SU-DHL-6 (cell line): ENCODE measurements at regions not wholly inside any gene's neighbourhood (a gene's known extent, or its start where the extent isn't known, plus 50 kb on each side); places are given as distances from the start of the nearest gene placed in this dataset.
"Not testable (repeated sequence)": the region's sequence is repeated elsewhere in the genome, so short reads cannot be mapped to it uniquely, and the experiment has no call there.

Experiments
- H2AFZ ChIP-seq: fragments of 200-600 bp; sonication (generic); 2 replicates; pipeline ENCODE4 v1.6.1; 2014; ENCODE audit warnings: low read depth, mild to moderate bottlenecking, moderate library complexity, mixed read lengths, antibody characterized with exemption, low read length; ENCODE audit not compliant: severe bottlenecking
- H3F3A ChIP-seq: fragments of 200-600 bp; shearing (Covaris generic); 2 replicates; pipeline ENCODE4 v1.6.0; 2016; ENCODE audit warnings: antibody characterized with exemption, mild to moderate bottlenecking; ENCODE audit not compliant: insufficient read depth
- H3K27ac ChIP-seq: fragments of 200-600 bp; sonication (generic); 2 replicates; pipeline ENCODE4 v1.5.1; 2016; ENCODE audit warnings: low read depth, mild to moderate bottlenecking, low read length, moderate library complexity, mixed read lengths
- H3K27me3 ChIP-seq: fragments of 200-600 bp; sonication (generic), shearing (Covaris generic); 2 replicates; pipeline ENCODE4 v1.6.0; 2014; ENCODE audit warnings: mild to moderate bottlenecking, low read length
- H3K36me3 ChIP-seq: fragments of 200-600 bp; sonication (generic); 2 replicates; pipeline ENCODE4 v1.6.1; 2014; ENCODE audit warnings: mild to moderate bottlenecking, low read length, mixed read lengths
- H3K4me2 ChIP-seq: fragments of 300-600, 200-600 bp; shearing (Covaris generic), sonication (generic); 2 replicates; pipeline ENCODE4 v1.6.0; 2014; ENCODE audit warnings: low read length, low read depth, mild to moderate bottlenecking; ENCODE audit not compliant: poor library complexity, severe bottlenecking
- H3K4me3 ChIP-seq: fragments of 200-600 bp; sonication (generic); 2 replicates; pipeline ENCODE4 v1.5.1; 2014; ENCODE audit warnings: antibody characterized with exemption, low read length, mild to moderate bottlenecking, mixed read lengths; ENCODE audit not compliant: insufficient read depth, poor library complexity, severe bottlenecking
- H3K79me2 ChIP-seq: fragments of 200-600 bp; sonication (generic); 2 replicates; pipeline ENCODE4 v1.6.1; 2014; ENCODE audit warnings: mild to moderate bottlenecking, low read length, moderate library complexity; ENCODE audit not compliant: insufficient read depth
- H3K9ac ChIP-seq: fragments of 200-600 bp; sonication (generic); 2 replicates; pipeline ENCODE4 v1.7.0; 2014; ENCODE audit warnings: mild to moderate bottlenecking, low read length
- H3K9me2 ChIP-seq: fragments of 200-600 bp; sonication (generic); replicated peaks from 2 replicates; pipeline ENCODE4 v1.6.1; 2014; ENCODE audit warnings: low read length; ENCODE audit not compliant: insufficient read depth
- H3K9me3 ChIP-seq: fragments of 200-600 bp; sonication (generic); 2 replicates; pipeline ENCODE4 v1.6.1; 2014; ENCODE audit warnings: low read length, mixed read lengths; ENCODE audit not compliant: insufficient read depth
- H4K20me1 ChIP-seq: fragments of 200-600 bp; sonication (generic); 2 replicates; pipeline ENCODE4 v1.6.1; 2014; ENCODE audit warnings: low read depth, mild to moderate bottlenecking, antibody characterized with exemption, low read length, moderate library complexity, mixed read lengths
- CTCF ChIP-seq: fragments of 200-600 bp; sonication (generic); IDR thresholded peaks from one replicate; pipeline ENCODE4 v1.5.1; 2017; ENCODE audit warnings: antibody characterized with exemption, mild to moderate bottlenecking, low read length, moderate library complexity; ENCODE audit not compliant: insufficient read depth, poor library complexity, severe bottlenecking
- EZH2phosphoT487 ChIP-seq: fragments of 200-600 bp; sonication (generic), shearing (Covaris generic); conservative IDR thresholded peaks from 2 replicates; pipeline ENCODE4 v1.6.1; 2018; ENCODE audit warnings: mild to moderate bottlenecking, antibody characterized with exemption, low read length, moderate library complexity, mixed read lengths

GRCh38 chr7:67671006-67671548 is 674.4 kb downstream of the TYW1 start:
- H3K9ac ChIP-seq: no peak overlapping the region
- H3K27ac ChIP-seq: no peak overlapping the region
- TF ChIP-seq CTCF (no peak), EZH2phosphoT487 (no peak)

GRCh38 chr7:67673861-67674260 is 677.2 kb downstream of the TYW1 start:
- H3K36me3 ChIP-seq: no peaks in the 10 kb centered on the region; the same call in 1 of the 2 replicates
- no peaks in the 10 kb centered on the region for H3K9me2 ChIP-seq
- H2AFZ ChIP-seq: no peak overlapping the region
- no peak overlapping the region for H3K4me2 ChIP-seq
- peaks cover 5% of the 10 kb centered on the region; the same call in 1 of the 2 replicates for H3K9me3 ChIP-seq
- no peak overlapping the region for H3K4me3 ChIP-seq
- H3F3A ChIP-seq: no peaks in the 10 kb centered on the region
- H4K20me1 ChIP-seq: no peaks in the 10 kb centered on the region
- no peaks in the 10 kb centered on the region for H3K79me2 ChIP-seq
- TF ChIP-seq CTCF (no peak), EZH2phosphoT487 (no peak)
- H3K27ac ChIP-seq: no peak overlapping the region
- no peak overlapping the region for H3K9ac ChIP-seq
- peaks cover 2% of the 10 kb centered on the region; the same call in 1 of the 2 replicates for H3K27me3 ChIP-seq

More at GRCh38 chr7:67671006-67671548, 674.4 kb downstream of the TYW1 start:
- no peak overlapping the region for H3K4me3 ChIP-seq
- no peak overlapping the region for H3K4me2 ChIP-seq
- no peaks in the 10 kb centered on the region for H4K20me1 ChIP-seq
- H3K79me2 ChIP-seq: no peaks in the 10 kb centered on the region
- peaks cover 2% of the 10 kb centered on the region; the same call in 1 of the 2 replicates for H3K27me3 ChIP-seq
- no peaks in the 10 kb centered on the region; the same call in 1 of the 2 replicates for H3K36me3 ChIP-seq
- no peaks in the 10 kb centered on the region for H3K9me2 ChIP-seq
- H2AFZ ChIP-seq: no peak overlapping the region
- H3K9me3 ChIP-seq: no peaks in the 10 kb centered on the region
- no peaks in the 10 kb centered on the region for H3F3A ChIP-seq

GRCh38 chr7:67674862-67675261 is 678.2 kb downstream of the TYW1 start:
- not testable (repeated sequence) for H3K9me3 ChIP-seq, H3K9me2 ChIP-seq, H3K36me3 ChIP-seq, H3K9ac ChIP-seq, H4K20me1 ChIP-seq, H3F3A ChIP-seq, H2AFZ ChIP-seq, H3K27me3 ChIP-seq, H3K4me3 ChIP-seq, H3K27ac ChIP-seq, H3K4me2 ChIP-seq, H3K79me2 ChIP-seq

GRCh38 chr7:67675971-67676370 is 679.3 kb downstream of the TYW1 start:
- Histone ChIP-seq H3K4me3 (no peak overlapping the region), H3F3A (no peaks in the 10 kb centered on the region), H4K20me1 (no peaks in the 10 kb centered on the region), H3K9me3 (peaks cover 5% of the 10 kb centered on the region; the same call in 1 of the 2 replicates), H3K27ac (no peak overlapping the region), H3K9ac (no peak overlapping the region), H2AFZ (no peak overlapping the region), H3K36me3 (no peaks in the 10 kb centered on the region), H3K79me2 (no peaks in the 10 kb centered on the region), H3K4me2 (no peak overlapping the region), H3K27me3 (no peaks in the 10 kb centered on the region), H3K9me2 (no peaks in the 10 kb centered on the region)
- TF ChIP-seq EZH2phosphoT487: no peak
